MG63 (cell line): ENCODE measurements at regions not wholly inside any gene's neighbourhood (a gene's known extent, or its start where the extent isn't known, plus 50 kb on each side); places are given as distances from the start of the nearest gene placed in this dataset.
A peak's percentile ranks its signal among the peaks of the same experiment; 100 is the strongest.

ENCODE experiments used
- DNase-seq: peaks from one replicate; pipeline ENCODE4 v3.0.0-alpha.2; 2020
- H3K27me3 ChIP-seq: fragments of 250-450 bp; sonication (Bioruptor Pico); 2 replicates; pipeline ENCODE4 v1.5.1; 2020; ENCODE audit warnings: mild to moderate bottlenecking, moderate library complexity
- H3K36me3 ChIP-seq: fragments of 250-450 bp; sonication (Bioruptor Pico); 2 replicates; pipeline ENCODE4 v1.5.1; 2020; ENCODE audit warnings: mild to moderate bottlenecking, moderate library complexity
- H3K4me3 ChIP-seq: fragments of 250-450 bp; sonication (Bioruptor Pico); 2 replicates; pipeline ENCODE4 v1.5.1; 2020; ENCODE audit warnings: mild to moderate bottlenecking, moderate library complexity
- H3K9me3 ChIP-seq: fragments of 250-450 bp; sonication (Bioruptor Pico); 2 replicates; pipeline ENCODE4 v1.5.1; 2020; ENCODE audit warnings: mild to moderate bottlenecking, moderate library complexity

- H3K27me3 ChIP-seq = no peaks in the 10 kb centered on the region
- DNase-seq = no peak
Measured at GRCh38 chr20:10724449-10725173, 50.8 kb upstream of the JAG1 start.

DNA sequence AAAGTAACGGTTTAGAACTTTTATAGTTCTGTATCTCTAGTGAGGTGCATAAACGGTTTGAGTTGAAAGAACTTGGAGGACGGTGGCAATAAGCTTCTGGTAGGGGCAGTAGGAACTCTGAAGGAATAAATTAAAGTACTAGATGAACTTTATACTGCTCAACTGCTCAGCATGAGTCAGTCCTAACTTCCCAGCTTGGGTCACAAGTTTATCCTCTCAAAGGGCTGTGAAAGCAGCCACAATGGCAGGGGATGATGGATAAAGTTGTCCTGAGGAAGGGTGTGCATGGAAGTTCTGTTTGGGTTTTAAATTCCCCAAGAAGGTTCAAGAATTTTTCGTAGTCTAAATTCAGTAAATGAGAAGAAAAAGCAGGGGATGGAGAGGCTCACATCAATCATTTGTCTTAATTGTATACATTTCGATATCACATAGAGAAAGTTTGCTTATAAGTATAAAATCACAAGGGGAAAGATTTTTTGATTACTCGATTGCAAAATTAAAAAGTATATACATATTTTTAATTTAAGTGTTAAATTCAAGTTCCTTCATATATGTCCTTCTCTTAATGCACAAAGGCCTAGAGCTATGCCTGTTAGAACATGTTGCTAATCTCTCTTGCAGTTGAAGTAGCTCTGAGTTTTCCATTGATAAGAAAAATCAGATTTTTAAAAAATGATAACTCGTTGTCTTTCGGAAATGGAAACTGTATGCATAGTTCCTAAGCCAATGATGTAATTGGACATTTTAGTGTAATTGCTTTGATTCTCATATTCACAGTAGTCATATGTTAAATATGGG is 55.3 kb upstream of the JAG1 start:
- DNase-seq = no peak

More at GRCh38 chr20:10724449-10725173, 50.8 kb upstream of the JAG1 start:
- Histone ChIP-seq H3K36me3 (no peaks in the 10 kb centered on the region), H3K9me3 (no peaks in the 10 kb centered on the region), H3K4me3 (no peak overlapping the region)

DNA sequence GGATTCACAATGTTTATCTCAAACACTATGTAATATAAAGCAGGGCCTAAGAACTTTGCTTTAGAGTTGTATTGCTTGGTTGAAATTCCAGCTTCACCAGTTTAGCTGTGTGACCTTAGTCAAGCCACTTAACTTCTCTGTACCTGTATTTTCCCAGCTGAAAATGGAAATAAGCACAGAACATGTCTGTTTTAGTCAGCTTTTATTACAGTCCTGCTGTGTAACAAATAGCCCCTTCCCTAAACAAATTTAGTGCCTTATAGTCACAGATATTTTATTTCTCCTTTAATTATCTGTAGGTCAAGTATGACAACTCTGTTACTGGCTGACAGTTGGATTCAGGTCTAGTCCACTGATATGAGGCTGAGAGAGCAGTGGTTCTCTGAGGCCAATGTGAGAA is 56.0 kb upstream of the JAG1 start:
- no peaks in the 10 kb centered on the region for H3K27me3 ChIP-seq
- no peaks in the 10 kb centered on the region for H3K36me3 ChIP-seq
- H3K9me3 ChIP-seq = 0 out of 2 replicates have a peak, but pooled peaks cover 2% of the 10 kb centered on the region
- DNase-seq = no peak
- no peak overlapping the region for H3K4me3 ChIP-seq

More for the DNA sequence above, 55.3 kb upstream of the JAG1 start:
- Histone ChIP-seq H3K9me3 (0 out of 2 replicates have a peak, but pooled peaks cover 2% of the 10 kb centered on the region), H3K27me3 (no peaks in the 10 kb centered on the region), H3K36me3 (no peaks in the 10 kb centered on the region), H3K4me3 (no peak overlapping the region)

DNA sequence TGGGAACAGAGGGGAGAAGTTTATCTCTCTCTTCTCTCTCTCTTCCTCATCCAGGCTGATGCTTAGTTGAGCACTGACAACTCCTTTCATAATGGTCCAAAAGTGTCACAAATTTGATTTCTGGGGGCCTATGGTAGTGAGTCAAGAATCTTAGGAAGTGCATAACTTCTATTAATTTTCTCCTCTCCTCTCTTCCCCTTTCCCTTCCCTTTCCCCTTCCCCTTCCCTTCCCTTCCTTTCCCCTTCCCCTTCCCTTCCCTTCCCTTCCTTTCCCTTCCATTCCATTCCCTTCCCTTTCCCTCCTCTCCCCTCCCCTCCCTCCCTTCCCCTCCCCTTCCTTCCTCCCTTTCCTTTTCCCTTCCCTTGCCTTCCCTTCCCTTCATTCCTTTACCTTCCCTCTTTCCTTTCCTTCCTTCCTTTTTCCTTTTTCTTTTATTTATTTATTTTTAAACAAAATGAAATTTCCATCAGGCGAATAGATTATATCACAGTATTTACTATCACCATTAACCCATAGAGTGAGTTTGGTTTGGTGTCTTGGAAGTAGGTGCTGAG is 56.9 kb upstream of the JAG1 start:
- H3K27me3 ChIP-seq = no peaks in the 10 kb centered on the region
- H3K36me3 ChIP-seq = no peaks in the 10 kb centered on the region
- 0 out of 2 replicates have a peak, but pooled peaks cover 2% of the 10 kb centered on the region for H3K9me3 ChIP-seq
- no peak overlapping the region for H3K4me3 ChIP-seq
- no peak for DNase-seq

- no peaks in the 10 kb centered on the region for H3K36me3 ChIP-seq
- 0 out of 2 replicates have a peak, but pooled peaks cover 2% of the 10 kb centered on the region for H3K9me3 ChIP-seq
- DNase-seq = peak; percentile 84
- H3K4me3 ChIP-seq = no peak overlapping the region
- no peaks in the 10 kb centered on the region for H3K27me3 ChIP-seq
Measured at GRCh38 chr20:10731190-10731965, 57.6 kb upstream of the JAG1 start.

- no peak for DNase-seq
- Histone ChIP-seq H3K4me3 (no peak overlapping the region), H3K36me3 (no peaks in the 10 kb centered on the region), H3K27me3 (no peaks in the 10 kb centered on the region), H3K9me3 (0 out of 2 replicates have a peak, but pooled peaks cover 2% of the 10 kb centered on the region)
Measured at GRCh38 chr20:10733122-10733521, 59.3 kb upstream of the JAG1 start.

DNA sequence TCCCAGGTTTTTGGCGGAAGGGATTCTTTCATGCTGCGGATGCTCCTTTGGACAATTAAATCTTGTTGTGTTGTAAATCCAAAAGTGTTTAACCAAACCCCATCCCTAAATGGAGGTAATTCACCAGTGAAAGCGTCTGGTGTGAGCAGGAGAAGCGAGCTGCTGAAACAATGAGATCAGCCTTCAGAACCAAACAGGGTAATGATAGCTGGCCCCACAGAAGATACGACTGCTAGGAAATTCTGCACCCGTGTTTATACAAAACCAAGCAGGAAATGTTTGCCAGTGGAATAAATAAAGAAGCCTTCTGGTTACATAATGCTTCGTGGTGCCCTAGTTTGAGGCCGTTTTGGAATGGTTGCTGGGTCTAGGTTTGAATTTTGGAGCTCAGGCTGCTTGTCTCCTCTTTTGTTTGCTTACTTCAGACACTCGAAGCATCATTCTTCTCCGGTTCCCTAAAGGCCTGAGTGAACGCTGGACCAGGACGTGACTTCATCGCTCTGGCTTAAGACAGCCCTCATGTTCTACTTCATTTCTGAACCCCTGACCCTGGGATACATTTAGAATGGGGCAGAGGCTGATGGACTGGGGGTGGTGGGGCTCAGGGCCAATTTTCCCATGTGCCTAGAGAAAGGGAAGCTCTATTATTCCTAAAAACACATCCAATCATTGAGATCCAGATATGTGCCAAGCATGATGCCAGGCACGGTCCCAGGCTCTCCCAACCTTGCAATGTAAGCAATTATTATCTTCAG is 61.6 kb upstream of the JAG1 start:
- Histone ChIP-seq H3K36me3 (no peaks in the 10 kb centered on the region), H3K27me3 (no peaks in the 10 kb centered on the region), H3K9me3 (no peaks in the 10 kb centered on the region), H3K4me3 (no peak overlapping the region)
- no peak for DNase-seq

DNA sequence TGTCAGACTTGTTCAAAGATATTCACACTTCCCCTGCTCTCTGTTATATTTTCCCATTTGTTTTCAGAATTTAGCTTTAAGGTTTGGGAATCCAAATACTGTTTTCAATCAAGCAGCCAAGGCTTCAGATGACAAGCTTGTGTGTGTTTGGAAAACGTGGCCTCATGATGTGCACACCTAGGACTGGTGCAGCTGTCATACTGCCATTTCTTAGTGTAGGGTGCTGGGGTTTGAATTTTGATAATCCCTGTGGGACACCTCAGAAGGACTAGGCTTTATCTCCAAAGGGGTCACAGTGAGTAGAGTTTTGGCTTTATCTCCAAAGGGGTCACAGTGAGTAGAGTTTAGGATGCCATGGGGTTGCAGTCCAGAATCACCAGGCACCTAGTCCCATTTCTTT is 65.3 kb upstream of the JAG1 start:
- no peaks in the 10 kb centered on the region for H3K9me3 ChIP-seq
- no peaks in the 10 kb centered on the region for H3K36me3 ChIP-seq
- H3K27me3 ChIP-seq = no peaks in the 10 kb centered on the region
- DNase-seq = no peak
- no peak overlapping the region for H3K4me3 ChIP-seq

DNA sequence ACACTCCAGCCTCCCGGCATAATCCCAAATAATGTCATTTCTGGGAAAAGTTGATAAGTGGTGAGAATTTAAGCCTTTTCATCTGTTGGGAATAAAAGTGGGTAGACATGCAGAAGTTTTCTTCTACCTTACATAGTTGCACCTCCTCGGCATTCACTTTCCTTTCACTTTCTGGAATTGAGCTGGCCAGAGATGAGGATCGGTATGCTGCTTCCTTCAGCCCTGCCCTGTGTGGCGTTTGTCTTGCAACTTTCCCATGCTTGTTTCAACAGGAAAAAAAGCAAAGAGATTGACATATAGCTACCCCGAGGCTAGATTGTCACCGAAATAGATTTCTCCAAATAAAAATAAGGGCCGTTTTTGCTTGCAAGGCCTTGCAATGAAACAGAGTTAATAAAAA is 65.8 kb upstream of the JAG1 start:
- Histone ChIP-seq H3K4me3 (no peak overlapping the region), H3K36me3 (no peaks in the 10 kb centered on the region), H3K27me3 (no peaks in the 10 kb centered on the region), H3K9me3 (no peaks in the 10 kb centered on the region)
- DNase-seq = no peak

GRCh38 chr20:10741060-10741459 is 67.3 kb upstream of the JAG1 start:
- Histone ChIP-seq H3K9me3 (no peaks in the 10 kb centered on the region), H3K4me3 (no peak overlapping the region), H3K27me3 (no peaks in the 10 kb centered on the region), H3K36me3 (no peaks in the 10 kb centered on the region)
- no peak for DNase-seq

GRCh38 chr20:10745790-10746189 is 72.0 kb upstream of the JAG1 start:
- Histone ChIP-seq H3K36me3 (no peaks in the 10 kb centered on the region), H3K4me3 (no peak overlapping the region), H3K9me3 (no peaks in the 10 kb centered on the region), H3K27me3 (no peaks in the 10 kb centered on the region)
- no peak for DNase-seq

GRCh38 chr20:10747019-10747418 is 73.2 kb upstream of the JAG1 start:
- no peaks in the 10 kb centered on the region for H3K9me3 ChIP-seq
- no peak overlapping the region for H3K4me3 ChIP-seq
- no peaks in the 10 kb centered on the region for H3K36me3 ChIP-seq
- no peak for DNase-seq
- no peaks in the 10 kb centered on the region for H3K27me3 ChIP-seq

GRCh38 chr20:10749084-10749483 is 75.3 kb upstream of the JAG1 start:
- DNase-seq = no peak
- no peaks in the 10 kb centered on the region for H3K27me3 ChIP-seq
- no peak overlapping the region for H3K4me3 ChIP-seq
- no peaks in the 10 kb centered on the region for H3K36me3 ChIP-seq
- H3K9me3 ChIP-seq = no peaks in the 10 kb centered on the region

GRCh38 chr20:10752206-10752605 is 78.4 kb upstream of the JAG1 start:
- no peak for DNase-seq
- Histone ChIP-seq H3K4me3 (no peak overlapping the region), H3K27me3 (no peaks in the 10 kb centered on the region), H3K9me3 (no peaks in the 10 kb centered on the region), H3K36me3 (no peaks in the 10 kb centered on the region)

GRCh38 chr20:10754824-10755223 is 81.0 kb upstream of the JAG1 start:
- no peaks in the 10 kb centered on the region for H3K9me3 ChIP-seq
- no peaks in the 10 kb centered on the region for H3K27me3 ChIP-seq
- no peak for DNase-seq
- no peaks in the 10 kb centered on the region for H3K36me3 ChIP-seq
- H3K4me3 ChIP-seq = no peak overlapping the region

DNA sequence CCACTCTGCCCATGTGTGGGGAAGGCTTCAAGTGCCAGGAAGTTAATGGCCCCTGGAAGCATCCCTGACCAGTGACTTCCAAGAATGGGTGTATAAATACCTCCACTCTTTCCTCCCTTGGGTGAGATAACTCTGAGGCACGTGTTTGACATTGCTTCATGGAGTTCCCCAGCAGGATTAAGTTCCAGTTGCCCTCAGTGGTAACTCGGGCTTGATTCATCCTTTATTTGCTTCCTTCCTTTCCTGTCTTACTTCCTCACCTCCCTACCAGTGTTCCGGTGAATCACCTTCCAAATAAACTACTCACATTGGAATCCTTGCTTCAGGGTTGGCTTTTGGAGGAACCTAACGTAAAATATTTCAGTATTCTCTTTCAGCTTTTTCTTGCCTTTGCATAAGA is 84.6 kb upstream of the JAG1 start:
- no peaks in the 10 kb centered on the region for H3K36me3 ChIP-seq
- no peaks in the 10 kb centered on the region for H3K27me3 ChIP-seq
- H3K4me3 ChIP-seq = no peak overlapping the region
- no peak for DNase-seq
- H3K9me3 ChIP-seq = no peaks in the 10 kb centered on the region
